Sigmoid colon (tissue), 6 donors: ENCODE measurements at regions not wholly inside any gene's neighbourhood (a gene's known extent, or its start where the extent isn't known, plus 50 kb on each side); places are given as distances from the start of the nearest gene placed in this dataset.
"Not testable (repeated sequence)": the region's sequence is repeated elsewhere in the genome, so short reads cannot be mapped to it uniquely, and the experiment has no call there.

Source experiments
- DNase-seq: peaks from one replicate; pipeline ENCODE4 v3.0.0-alpha.2; 2019
- H3K27ac ChIP-seq, 4 donors: fragments of 200-600 bp; sonication (generic); one replicate each; pipeline ENCODE4 v1.5.1; 2016 to 2019; ENCODE audit warnings: mild to moderate bottlenecking in 1 of 4
- H3K27me3 ChIP-seq, 3 donors: fragments of 200-600 bp; sonication (generic); one replicate each; pipeline ENCODE4 v1.5.1; 2019; ENCODE audit warnings: mild to moderate bottlenecking in 1 of 3
- H3K36me3 ChIP-seq, 4 donors: fragments of 200-600 bp; sonication (generic); one replicate each; pipeline ENCODE4 v1.5.1; 2016 to 2019
- H3K4me1 ChIP-seq, 4 donors: fragments of 200-600 bp; sonication (generic); one replicate each; pipeline ENCODE4 v1.5.1; 2017 to 2019
- H3K4me3 ChIP-seq, 4 donors: fragments of 200-600 bp; sonication (generic); one replicate each; pipeline ENCODE4 v1.5.1; 2017 to 2019; ENCODE audit warnings: mild to moderate bottlenecking in 2 of 4, moderate library complexity in 1 of 4
- H3K9me3 ChIP-seq, 4 donors: fragments of 200-600 bp in 3 of 4; sonication (generic) in 3 of 4; one replicate each; pipeline versions ENCODE4 v1.5.1 to v1.6.1; 2013 to 2019
- CTCF ChIP-seq, 4 experiments: fragments of 450-650 bp in 3 of 4; fragments of 200-600 bp in 1 of 4; IDR thresholded peaks; one replicate each; pipeline ENCODE4 v1.5.1; 2016 to 2019; ENCODE audit warnings: antibody characterized with exemption in 4 of 4, mild to moderate bottlenecking in 3 of 4, moderate library complexity in 2 of 4
- EP300 ChIP-seq, 4 donors: sonication (generic); formaldehyde crosslinking; IDR thresholded peaks; one replicate each; pipeline ENCODE4 v1.6.1; 2017; ENCODE audit warnings: antibody characterized with exemption in 4 of 4
- POLR2A ChIP-seq, 2 donors: fragments of 450-650 bp; IDR thresholded peaks; one replicate each; pipeline ENCODE4 v1.6.1; 2016; ENCODE audit warnings: antibody characterized with exemption in 2 of 2, mild to moderate bottlenecking in 2 of 2, moderate library complexity in 2 of 2
- POLR2AphosphoS5 ChIP-seq, 4 donors: sonication (generic); formaldehyde crosslinking; IDR thresholded peaks; one replicate each; pipeline ENCODE4 v1.6.1; 2017; ENCODE audit warnings: antibody characterized with exemption in 4 of 4
- WGBS, 2 donors: extraction: QIAGEN DNeasy Blood & Tissue Kit; methylation state at CpG; one replicate each; pipeline ENCODE4 v1.1.7; 2013; 5-methylcytosine and 5-hydroxymethylcytosine counted together
- intact Hi-C: fragments of 100-400 bp; cut with DNase I; formaldehyde crosslinking; loops from one replicate; pipeline ENCODE4 v1.15.1; 2023
- donor health status: healthy with polysubstance abuse.
- donor health status: healthy.

- Histone ChIP-seq H3K4me1 (no peaks in the 10 kb centered on the region), H3K9me3 (no peaks in the 10 kb centered on the region), H3K36me3 (no peaks in the 10 kb centered on the region), H3K27me3 (peaks cover 0 to 3% (median 0%) of the 10 kb centered on the region in 3 donors), H3K4me3 (no peak overlapping the region), H3K27ac (no peak overlapping the region)
- intact Hi-C loops: no loop called here
- no peak for DNase-seq
- TF ChIP-seq POLR2AphosphoS5 (IDR thresholded peaks at IDR 0.05): no peak
- no peak for TF ChIP-seq CTCF (IDR thresholded peaks at IDR 0.05)
- no peak for TF ChIP-seq EP300 (IDR thresholded peaks at IDR 0.05)
- TF ChIP-seq POLR2A (IDR thresholded peaks at IDR 0.05): no peak
- 73 to 88% methylated on average over 1 of the region's 1 CpG for WGBS, 2 donors
Observed at GRCh38 chr2:130289780-130290179, 52.9 kb upstream of the IMP4 start.

- no peaks in the 10 kb centered on the region for H3K4me1 ChIP-seq
- intact Hi-C loops: no loop called here
- no peak for TF ChIP-seq CTCF (IDR thresholded peaks at IDR 0.05)
- no peak for TF ChIP-seq EP300 (IDR thresholded peaks at IDR 0.05)
- TF ChIP-seq POLR2AphosphoS5 (IDR thresholded peaks at IDR 0.05): no peak
- no peak for TF ChIP-seq POLR2A (IDR thresholded peaks at IDR 0.05)
- H3K9me3 ChIP-seq: no peaks in the 10 kb centered on the region
- H3K36me3 ChIP-seq: no peaks in the 10 kb centered on the region
- 82 to 90% methylated on average over 56 of the region's 56 CpGs for WGBS, 2 donors
- H3K4me3 ChIP-seq: no peak overlapping the region
- H3K27ac ChIP-seq: no peak overlapping the region
- peaks cover 0 to 3% (median 0%) of the 10 kb centered on the region in 3 donors for H3K27me3 ChIP-seq
- DNase-seq: no peak
Observed at GRCh38 chr2:130288467-130289403, 54.0 kb upstream of the IMP4 start.

- intact Hi-C loops: no loop called here
- Histone ChIP-seq H3K27ac (no peak overlapping the region), H3K9me3 (no peaks in the 10 kb centered on the region), H3K36me3 (no peaks in the 10 kb centered on the region), H3K4me3 (no peak overlapping the region), H3K4me1 (no peaks in the 10 kb centered on the region), H3K27me3 (no peaks in the 10 kb centered on the region)
- TF ChIP-seq POLR2A (IDR thresholded peaks at IDR 0.05) (no peak), EP300 (IDR thresholded peaks at IDR 0.05) (no peak), CTCF (IDR thresholded peaks at IDR 0.05) (no peak), POLR2AphosphoS5 (IDR thresholded peaks at IDR 0.05) (no peak)
- 70 to 89% methylated on average over 14 of the region's 14 CpGs for WGBS, 2 donors
- no peak for DNase-seq
Observed at GRCh38 chr2:130287656-130288026, 55.1 kb upstream of the IMP4 start.

- DNase-seq: no peak
- no peak for TF ChIP-seq POLR2AphosphoS5 (IDR thresholded peaks at IDR 0.05)
- no peak for TF ChIP-seq CTCF (IDR thresholded peaks at IDR 0.05)
- no peak for TF ChIP-seq EP300 (IDR thresholded peaks at IDR 0.05)
- no peak for TF ChIP-seq POLR2A (IDR thresholded peaks at IDR 0.05)
- Histone ChIP-seq H3K9me3 (no peaks in the 10 kb centered on the region), H3K4me3 (no peak overlapping the region), H3K36me3 (no peaks in the 10 kb centered on the region), H3K27me3 (no peaks in the 10 kb centered on the region), H3K27ac (no peak overlapping the region), H3K4me1 (no peaks in the 10 kb centered on the region)
- intact Hi-C loops: no loop called here
- WGBS, 2 donors: 90 to 95% methylated on average over 35 of the region's 35 CpGs
Observed at GRCh38 chr2:130286983-130287655, 55.6 kb upstream of the IMP4 start.

- H3K9me3 ChIP-seq, H3K27ac ChIP-seq, H3K27me3 ChIP-seq, intact Hi-C loops, H3K4me1 ChIP-seq, H3K36me3 ChIP-seq, DNase-seq, H3K4me3 ChIP-seq: not testable (repeated sequence)
- 33 to 57% methylated on average over 6 of the region's 7 CpGs for WGBS, 2 donors
Observed at GRCh38 chr2:130283341-130283869, 59.3 kb upstream of the IMP4 start.

- WGBS, 2 donors: 89 to 91% methylated on average over 8 of the region's 8 CpGs
- H3K4me1 ChIP-seq, H3K36me3 ChIP-seq, H3K9me3 ChIP-seq, H3K27ac ChIP-seq, intact Hi-C loops, H3K4me3 ChIP-seq, DNase-seq, H3K27me3 ChIP-seq: not testable (repeated sequence)
Observed at GRCh38 chr2:130279551-130279950, 63.1 kb upstream of the IMP4 start.

- H3K36me3 ChIP-seq, H3K9me3 ChIP-seq, DNase-seq, H3K27me3 ChIP-seq, intact Hi-C loops, H3K4me1 ChIP-seq, H3K27ac ChIP-seq, H3K4me3 ChIP-seq: not testable (repeated sequence)
- 73 to 75% methylated on average over 9 of the region's 9 CpGs for WGBS, 2 donors
Observed at GRCh38 chr2:130268333-130268732, 70.1 kb upstream of the TUBA3E start.

GRCh38 chr2:130267572-130267971 is 69.3 kb upstream of the TUBA3E start:
- WGBS, 2 donors: 65 to 69% methylated on average over 4 of the region's 4 CpGs
- H3K4me1 ChIP-seq, H3K36me3 ChIP-seq, H3K27me3 ChIP-seq, H3K4me3 ChIP-seq, H3K27ac ChIP-seq, intact Hi-C loops, DNase-seq, H3K9me3 ChIP-seq: not testable (repeated sequence)
